Stimulated activated naive CD8-positive, alpha-beta T cell treated with anti-CD3 and anti-CD28 coated beads, Interleukin-15, amount 100 ng/mL, for 72 hours (primary cell): ENCODE measurements at regions not wholly inside any gene's neighbourhood (a gene's known extent, or its start where the extent isn't known, plus 50 kb on each side); places are given as distances from the start of the nearest gene placed in this dataset.
"Not testable (repeated sequence)": the region's sequence is repeated elsewhere in the genome, so short reads cannot be mapped to it uniquely, and the experiment has no call there.

Experiments used
- ATAC-seq: fragments of 150-1000 bp; cut with Tn5 transposase; 2 replicates; pipeline ENCODE4 v1.10.0; 2021; ENCODE audit warnings: mild to moderate bottlenecking, moderate library complexity
- DNase-seq, 2 donors: peaks; one replicate each; pipeline ENCODE4 v3.0.0; 2021 to 2022
- H3K27ac Mint-ChIP-seq, 2 donors: one replicate each; pipeline ENCODE4 v1.8.0; 2022; ENCODE audit warnings: mild to moderate bottlenecking in 2 of 2, mixed read lengths in 2 of 2, moderate library complexity in 2 of 2
- H3K27me3 Mint-ChIP-seq: one replicate; pipeline ENCODE4 v1.8.0; 2022; ENCODE audit warnings: mixed read lengths
- H3K4me1 Mint-ChIP-seq: one replicate; pipeline ENCODE4 v1.8.0; 2022; ENCODE audit warnings: mild to moderate bottlenecking, mixed read lengths
- H3K4me3 Mint-ChIP-seq, 2 donors: one replicate each; pipeline ENCODE4 v1.8.0; 2022; ENCODE audit warnings: mild to moderate bottlenecking in 2 of 2, mixed read lengths in 2 of 2, moderate library complexity in 1 of 2
- H3K9me3 Mint-ChIP-seq, 2 donors: one replicate each; pipeline ENCODE4 v1.8.0; 2022; ENCODE audit warnings: mixed read lengths in 2 of 2

DNA sequence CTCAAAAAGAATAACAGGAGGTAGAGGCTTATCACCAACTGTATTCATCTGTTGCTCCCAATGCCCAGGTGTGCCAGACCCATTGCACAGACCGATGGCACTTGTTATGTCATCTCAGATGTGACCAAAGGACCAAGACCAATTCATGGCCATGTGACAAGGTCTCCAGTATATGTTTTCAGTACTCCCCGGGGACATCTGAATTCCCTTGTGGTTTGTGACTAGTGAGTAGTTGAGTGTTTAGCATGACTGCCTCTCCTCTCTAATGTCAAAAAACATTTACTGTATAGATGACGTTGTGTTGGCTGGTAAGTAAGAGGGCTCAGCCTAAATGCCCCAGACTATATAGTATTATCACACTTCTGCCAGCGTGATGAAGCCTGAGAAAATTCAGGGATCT lies 202.1 kb upstream of the SMIM30 start:
- H3K9me3 Mint-ChIP-seq: no peaks in the 10 kb centered on the region
- H3K27ac Mint-ChIP-seq: no peak overlapping the region
- no peaks in the 10 kb centered on the region for H3K27me3 Mint-ChIP-seq
- H3K4me3 Mint-ChIP-seq: no peak overlapping the region
- DNase-seq: no peak
- no peaks in the 10 kb centered on the region for H3K4me1 Mint-ChIP-seq
- ATAC-seq: no peak

DNA sequence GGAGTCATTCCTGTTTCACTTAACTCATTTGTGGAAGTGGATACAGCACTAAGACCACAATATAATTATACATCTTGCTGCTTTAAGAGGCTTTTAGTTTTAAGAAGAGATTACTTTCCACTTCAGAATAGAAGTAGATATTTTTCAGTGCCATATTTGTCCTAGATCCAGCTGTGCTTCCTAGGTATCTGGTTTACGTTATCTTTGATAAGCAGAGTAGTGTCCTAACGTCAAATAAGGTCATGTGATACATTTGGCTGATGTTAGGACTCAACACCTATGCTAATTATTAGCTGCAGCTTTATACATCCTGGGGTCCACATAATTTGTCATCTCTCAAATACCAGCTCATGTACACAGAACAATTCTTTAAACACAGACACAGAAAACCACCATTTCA lies 196.2 kb upstream of the SMIM30 start:
- no peak overlapping the region for H3K27ac Mint-ChIP-seq
- no peaks in the 10 kb centered on the region for H3K4me1 Mint-ChIP-seq
- DNase-seq: no peak
- H3K27me3 Mint-ChIP-seq: no peaks in the 10 kb centered on the region
- no peak overlapping the region for H3K4me3 Mint-ChIP-seq
- no peaks in the 10 kb centered on the region for H3K9me3 Mint-ChIP-seq
- ATAC-seq: no peak

DNA sequence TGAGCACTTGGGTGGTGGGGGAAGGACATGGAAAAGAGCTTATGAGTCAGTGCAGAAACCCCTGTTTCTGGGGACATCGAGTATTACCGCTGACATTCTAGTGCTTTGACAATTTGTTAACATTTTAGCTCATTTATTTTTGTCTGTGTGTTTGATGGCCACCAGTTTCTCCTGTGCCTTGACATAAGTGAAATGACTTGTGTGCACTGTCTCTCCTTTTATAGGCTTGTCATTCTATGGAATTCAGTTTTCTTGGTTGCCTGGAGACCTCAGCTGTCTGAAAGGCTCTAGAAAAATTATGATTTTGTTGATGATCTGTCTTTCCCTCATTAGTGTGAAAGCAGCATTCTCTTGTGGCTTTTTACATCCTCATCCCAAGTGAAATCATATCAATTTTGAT lies 190.0 kb upstream of the SMIM30 start:
- no peak for DNase-seq
- H3K4me1 Mint-ChIP-seq: no peaks in the 10 kb centered on the region
- no peak overlapping the region for H3K4me3 Mint-ChIP-seq
- no peak for ATAC-seq
- H3K9me3 Mint-ChIP-seq: peaks cover 6 to 14% of the 10 kb centered on the region in 2 donors
- no peak overlapping the region for H3K27ac Mint-ChIP-seq
- H3K27me3 Mint-ChIP-seq: no peaks in the 10 kb centered on the region

DNA sequence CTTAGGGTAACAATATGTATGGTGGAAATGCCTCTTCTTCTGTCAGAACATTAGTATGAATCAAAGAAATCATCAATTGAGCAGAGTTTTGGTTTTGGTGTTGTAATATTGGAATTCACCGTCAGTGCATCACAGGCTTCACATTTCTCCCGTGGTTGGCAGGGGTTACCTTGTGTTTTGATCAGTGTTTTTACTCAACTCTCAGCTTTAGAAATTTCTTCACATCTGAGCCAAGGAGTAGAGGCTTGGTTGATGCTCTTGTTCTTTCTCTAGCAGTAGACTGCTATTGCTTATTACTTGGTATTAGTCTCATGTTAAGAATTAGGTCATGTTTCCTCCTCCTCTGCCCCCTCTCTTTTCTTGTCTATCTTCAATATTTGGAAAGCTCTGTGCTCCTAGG lies 188.8 kb upstream of the SMIM30 start:
- Mint-ChIP-seq H3K9me3 (peaks cover 6 to 19% of the 10 kb centered on the region in 2 donors), H3K27ac (no peak overlapping the region), H3K27me3 (no peaks in the 10 kb centered on the region), H3K4me3 (no peak overlapping the region), H3K4me1 (no peaks in the 10 kb centered on the region)
- ATAC-seq (peak; percentile 35), DNase-seq (no peak)

DNA sequence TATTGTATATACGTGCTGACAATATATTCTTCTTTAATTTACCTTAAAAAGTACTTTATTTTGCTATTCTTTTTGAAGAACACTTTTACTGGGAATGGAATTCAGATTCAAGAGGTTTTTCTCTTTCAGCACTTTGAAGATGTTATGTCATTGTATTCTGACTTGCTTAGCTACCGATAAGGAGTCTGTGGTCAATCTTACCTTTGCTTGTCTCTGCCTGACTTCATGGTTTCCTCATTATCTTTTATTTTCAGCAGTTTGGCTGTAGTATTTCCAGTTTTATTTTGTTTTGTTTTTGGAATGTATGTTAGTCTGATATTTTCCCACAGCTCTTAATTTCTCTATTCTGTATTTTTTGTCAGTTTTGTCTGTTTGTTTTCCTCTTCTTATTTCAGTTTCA lies 187.9 kb upstream of the SMIM30 start:
- Mint-ChIP-seq H3K9me3 (peaks cover 6 to 19% of the 10 kb centered on the region in 2 donors), H3K27me3 (no peaks in the 10 kb centered on the region), H3K27ac (no peak overlapping the region), H3K4me3 (no peak overlapping the region), H3K4me1 (no peaks in the 10 kb centered on the region)
- DNase-seq: no peak
- no peak for ATAC-seq

DNA sequence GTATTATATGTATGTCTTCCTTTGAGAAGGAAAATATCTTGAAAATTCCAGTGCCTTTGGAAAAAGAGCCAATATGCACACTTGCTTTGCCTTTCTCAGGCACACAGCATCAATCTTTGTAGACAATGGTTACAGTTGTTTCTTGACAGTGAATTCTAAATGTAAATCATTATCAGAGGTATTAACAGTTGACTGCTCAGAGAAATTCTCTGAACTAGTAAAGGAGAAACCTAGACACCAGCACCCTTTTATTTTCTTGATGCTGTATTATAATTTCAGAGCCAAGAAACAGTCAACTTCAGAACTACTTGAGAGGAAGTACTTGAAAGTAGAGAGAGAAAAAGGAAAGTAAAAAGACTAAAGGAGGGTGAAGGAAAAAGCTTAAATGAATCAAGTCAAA lies 185.8 kb upstream of the SMIM30 start:
- Mint-ChIP-seq H3K27ac (no peak overlapping the region), H3K27me3 (no peaks in the 10 kb centered on the region), H3K4me3 (no peak overlapping the region), H3K4me1 (no peaks in the 10 kb centered on the region), H3K9me3 (peaks cover 6 to 19% of the 10 kb centered on the region in 2 donors)
- DNase-seq (no peak), ATAC-seq (no peak)

DNA sequence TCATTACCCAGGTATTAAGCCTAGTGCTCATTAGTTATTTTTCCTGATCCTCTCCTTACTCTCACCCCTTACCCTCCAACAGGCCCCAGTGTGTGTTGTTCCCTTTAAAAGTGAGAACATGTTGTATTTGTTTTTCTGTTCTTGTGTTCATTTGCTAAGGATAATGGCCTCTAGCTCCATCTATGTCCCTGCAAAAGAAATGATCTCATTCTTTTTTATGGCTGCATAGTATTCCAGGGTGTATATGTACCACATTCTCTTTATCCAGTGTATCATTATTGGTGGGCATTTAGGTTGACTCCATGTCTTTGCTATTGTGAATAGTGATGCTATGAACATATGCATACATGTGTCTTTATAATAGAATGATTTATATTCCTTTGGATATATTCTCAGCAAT lies 185.0 kb upstream of the SMIM30 start:
- not testable (repeated sequence) for H3K4me1 Mint-ChIP-seq, H3K27me3 Mint-ChIP-seq, H3K4me3 Mint-ChIP-seq, H3K27ac Mint-ChIP-seq, DNase-seq, ATAC-seq
- peaks cover 6 to 19% of the 10 kb centered on the region in 2 donors for H3K9me3 Mint-ChIP-seq

DNA sequence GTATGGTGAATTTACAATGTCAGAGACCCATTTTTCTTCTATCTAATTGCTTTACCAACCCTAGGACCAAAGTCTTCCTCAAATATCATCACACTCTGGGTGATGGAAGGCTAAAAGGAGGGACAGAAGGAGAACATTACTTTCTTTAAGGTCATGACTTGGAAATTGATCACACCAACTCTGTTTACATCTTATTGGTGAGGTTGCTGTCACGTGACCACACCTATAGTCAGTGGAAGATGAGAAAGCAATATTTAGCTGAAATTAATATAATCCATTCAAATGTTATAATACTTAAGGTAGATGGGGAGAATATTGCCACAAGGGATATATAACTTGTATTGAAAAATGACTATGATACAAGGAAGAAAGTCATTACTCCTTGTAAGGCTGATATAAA lies 183.6 kb upstream of the SMIM30 start:
- Mint-ChIP-seq H3K27ac (no peak overlapping the region), H3K9me3 (peaks cover 0 to 8% of the 10 kb centered on the region in 2 donors), H3K27me3 (no peaks in the 10 kb centered on the region), H3K4me3 (no peak overlapping the region), H3K4me1 (no peaks in the 10 kb centered on the region)
- DNase-seq (no peak), ATAC-seq (no peak)

DNA sequence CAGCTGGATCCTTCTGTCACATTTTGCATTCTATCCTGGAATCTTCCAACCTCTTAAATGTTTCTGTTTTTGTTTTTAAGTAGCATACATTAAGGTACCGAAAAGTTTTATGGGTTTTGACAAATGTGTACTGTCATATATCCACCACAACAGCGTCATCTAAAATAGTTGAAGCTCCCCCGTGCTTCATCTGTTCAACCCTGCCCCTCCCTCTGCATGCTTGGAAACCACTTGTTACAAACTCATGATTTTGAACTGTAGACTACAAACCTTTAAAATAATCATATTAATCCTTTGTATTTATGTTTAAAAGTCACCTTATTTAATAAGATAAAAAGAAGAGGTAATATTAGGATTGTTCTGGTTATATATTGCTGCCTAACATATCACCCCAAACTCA lies 182.8 kb upstream of the SMIM30 start:
- H3K9me3 Mint-ChIP-seq: peaks cover 0 to 8% of the 10 kb centered on the region in 2 donors
- no peak for DNase-seq
- no peak overlapping the region for H3K4me3 Mint-ChIP-seq
- no peaks in the 10 kb centered on the region for H3K4me1 Mint-ChIP-seq
- H3K27me3 Mint-ChIP-seq: no peaks in the 10 kb centered on the region
- H3K27ac Mint-ChIP-seq: no peak overlapping the region
- ATAC-seq: no peak

DNA sequence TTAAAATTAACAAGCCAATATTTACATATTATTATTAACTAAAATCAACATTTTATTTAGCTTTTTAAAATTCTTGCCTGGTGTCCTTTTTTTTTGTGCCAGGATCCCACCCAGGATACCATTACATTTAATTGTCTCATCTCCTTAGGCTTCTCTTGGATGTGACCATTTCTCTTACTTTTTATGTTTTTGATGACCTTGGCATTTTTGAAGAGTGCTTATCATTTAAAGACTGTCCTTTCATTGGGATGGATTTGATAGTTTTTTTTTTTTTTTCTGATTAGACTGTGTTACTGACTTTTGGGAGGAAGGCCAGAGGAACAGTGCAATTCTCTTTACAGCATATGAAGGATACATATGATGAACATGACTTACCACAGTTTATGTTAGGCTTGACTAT lies 181.4 kb upstream of the SMIM30 start:
- H3K27ac Mint-ChIP-seq: no peak overlapping the region
- ATAC-seq: no peak
- H3K4me3 Mint-ChIP-seq: no peak overlapping the region
- no peaks in the 10 kb centered on the region for H3K4me1 Mint-ChIP-seq
- DNase-seq: no peak
- no peaks in the 10 kb centered on the region for H3K27me3 Mint-ChIP-seq
- peaks cover 0 to 8% of the 10 kb centered on the region in 2 donors for H3K9me3 Mint-ChIP-seq

DNA sequence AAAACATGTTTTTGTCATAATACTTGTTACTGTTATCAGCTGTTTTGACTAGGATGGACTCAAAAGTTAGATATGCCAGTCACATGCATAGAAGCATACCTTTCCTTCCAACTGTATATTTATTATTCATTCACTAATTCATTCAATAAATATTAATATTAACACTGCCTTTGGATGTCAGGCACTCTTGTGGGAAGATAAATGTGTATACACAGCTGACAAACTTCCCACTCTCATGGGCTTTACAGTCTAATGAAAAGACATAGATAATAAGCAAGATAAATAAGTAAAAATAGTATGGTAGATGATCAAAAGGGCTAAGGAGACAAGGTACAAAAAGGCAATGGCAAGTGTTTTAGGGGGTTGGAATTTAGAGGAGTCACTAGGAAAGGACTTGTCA lies 180.1 kb upstream of the SMIM30 start:
- H3K9me3 Mint-ChIP-seq: peaks cover 0 to 7% of the 10 kb centered on the region in 2 donors
- ATAC-seq: no peak

DNA sequence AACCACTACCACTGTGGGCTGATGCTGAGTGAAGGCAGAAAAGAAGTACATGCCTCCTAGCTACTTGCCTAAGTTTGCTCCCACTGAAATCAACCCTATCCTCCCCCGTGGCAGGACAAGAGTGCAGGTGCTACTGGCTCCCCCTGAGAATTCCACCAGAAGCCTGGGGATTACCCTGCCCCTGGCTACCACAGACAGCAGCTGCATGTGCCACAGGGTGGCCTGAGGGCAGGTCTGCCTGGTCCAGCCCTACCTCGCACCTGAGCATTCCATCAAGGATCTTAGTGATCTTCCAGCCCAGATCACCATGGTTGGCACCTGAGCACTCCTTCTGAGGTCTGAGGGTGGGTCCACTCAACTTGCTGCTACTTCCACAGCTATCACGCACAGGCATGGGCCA lies 176.4 kb upstream of the SMIM30 start:
- H3K4me1 Mint-ChIP-seq: no peaks in the 10 kb centered on the region
- H3K27me3 Mint-ChIP-seq: no peaks in the 10 kb centered on the region
- no peak overlapping the region for H3K27ac Mint-ChIP-seq
- H3K9me3 Mint-ChIP-seq: no peaks in the 10 kb centered on the region
- no peak overlapping the region for H3K4me3 Mint-ChIP-seq
- DNase-seq (no peak), ATAC-seq (no peak)

More for the DNA sequence above, 180.1 kb upstream of the SMIM30 start:
- no peak for DNase-seq
- H3K4me3 Mint-ChIP-seq: no peak overlapping the region
- no peaks in the 10 kb centered on the region for H3K4me1 Mint-ChIP-seq
- H3K27me3 Mint-ChIP-seq: no peaks in the 10 kb centered on the region
- H3K27ac Mint-ChIP-seq: peak overlapping the region in 1 of 2 donors; percentile 15

DNA sequence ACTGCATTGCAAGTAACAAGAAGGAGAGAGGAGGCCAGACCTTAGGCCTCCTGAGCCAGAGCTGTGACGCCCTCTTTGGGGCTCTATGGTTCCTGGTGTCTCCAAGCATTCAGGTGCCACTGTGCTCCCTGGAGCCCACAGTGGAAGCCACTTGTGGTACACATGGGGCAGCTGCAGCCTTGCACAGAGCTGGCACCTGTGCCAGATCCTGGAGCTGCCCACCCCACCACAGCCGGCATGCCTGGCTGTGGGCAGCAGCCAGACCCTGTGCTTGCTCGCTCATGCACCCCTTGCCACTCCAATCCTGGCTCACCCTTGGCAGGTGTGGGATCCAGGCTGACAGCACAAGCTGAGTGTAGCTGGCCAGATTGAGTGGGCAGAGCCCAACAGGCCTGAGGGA lies 173.8 kb upstream of the SMIM30 start:
- H3K4me1 Mint-ChIP-seq: no peaks in the 10 kb centered on the region
- H3K9me3 Mint-ChIP-seq: no peaks in the 10 kb centered on the region
- no peaks in the 10 kb centered on the region for H3K27me3 Mint-ChIP-seq
- no peak overlapping the region for H3K4me3 Mint-ChIP-seq
- H3K27ac Mint-ChIP-seq: no peak overlapping the region
- no peak for DNase-seq
- peak; percentile 39 for ATAC-seq

DNA sequence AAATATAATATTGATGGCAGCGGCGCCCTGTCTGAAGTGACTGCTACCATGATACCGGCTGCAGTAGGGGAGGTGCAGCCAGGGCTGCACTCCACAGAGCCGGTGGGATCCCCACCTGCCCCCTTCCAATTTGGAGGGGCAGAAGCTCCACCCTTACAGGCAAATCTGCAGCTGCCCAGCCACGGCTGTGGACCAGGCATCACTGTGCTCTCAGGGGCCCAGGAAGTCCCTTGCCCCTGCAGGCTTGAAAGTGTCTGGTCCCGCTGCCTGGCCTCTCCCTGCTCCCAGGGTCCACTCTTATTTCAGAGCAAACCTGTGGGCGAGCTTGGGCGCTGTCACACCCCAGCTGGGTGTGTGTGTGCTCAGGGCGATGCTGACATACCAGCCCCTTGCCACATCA lies 172.7 kb upstream of the SMIM30 start:
- ATAC-seq (peak; percentile 10), DNase-seq (no peak)
- Mint-ChIP-seq H3K27me3 (no peaks in the 10 kb centered on the region), H3K27ac (no peak overlapping the region), H3K9me3 (no peaks in the 10 kb centered on the region), H3K4me1 (no peaks in the 10 kb centered on the region), H3K4me3 (no peak overlapping the region)

DNA sequence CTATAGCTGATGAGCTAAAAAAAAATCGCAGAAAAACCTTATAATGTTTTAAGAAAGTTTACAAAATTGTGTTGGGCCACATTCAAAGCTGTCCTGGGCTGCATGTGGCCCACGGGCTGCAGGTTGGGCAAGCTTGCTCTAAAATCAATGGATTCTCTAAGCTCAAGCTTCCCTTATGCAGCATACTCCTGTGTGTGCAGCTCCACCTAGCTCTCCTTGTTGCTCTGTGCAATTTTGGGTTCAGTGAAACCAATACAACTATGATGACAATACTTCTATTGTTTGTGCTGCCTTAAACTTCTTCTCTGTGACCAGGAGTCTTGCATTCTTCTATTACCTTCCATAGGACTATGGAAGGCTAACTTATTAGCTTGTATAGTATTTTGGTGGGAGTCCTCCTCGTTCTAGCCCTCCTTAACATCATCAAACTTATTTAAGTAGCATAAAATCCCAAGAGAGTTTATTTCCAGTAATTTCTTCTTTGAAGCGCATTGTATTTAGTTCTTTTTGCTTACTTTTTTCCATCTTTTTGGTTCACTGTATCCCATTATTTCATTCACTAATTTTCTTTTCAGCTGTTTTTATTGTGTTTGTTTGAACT lies 170.9 kb upstream of the SMIM30 start:
- peak; percentile 66 for ATAC-seq
- H3K4me1 Mint-ChIP-seq: no peaks in the 10 kb centered on the region
- no peak for DNase-seq
- no peak overlapping the region for H3K4me3 Mint-ChIP-seq
- H3K27ac Mint-ChIP-seq: no peak overlapping the region
- H3K27me3 Mint-ChIP-seq: no peaks in the 10 kb centered on the region
- no peaks in the 10 kb centered on the region for H3K9me3 Mint-ChIP-seq

DNA sequence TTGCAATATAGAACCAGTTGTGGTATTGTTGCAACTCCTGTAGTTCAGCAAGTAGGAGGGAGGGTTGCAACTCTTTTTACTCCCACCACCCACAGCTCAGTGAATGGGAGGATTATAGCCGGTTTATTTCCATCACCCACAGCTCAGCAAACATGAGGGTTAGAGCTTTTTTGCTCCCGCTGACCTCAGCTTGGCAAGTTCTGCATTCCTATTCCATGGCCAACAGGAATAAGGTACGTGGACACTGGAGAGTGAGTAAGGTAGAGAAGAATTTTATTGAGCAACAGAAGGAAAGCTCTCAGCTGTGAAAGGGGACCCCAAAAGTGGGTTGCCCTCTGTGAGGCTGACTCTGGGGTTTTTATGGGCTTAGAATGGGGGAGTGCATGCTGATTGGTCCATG lies 167.1 kb upstream of the SMIM30 start:
- ATAC-seq (no peak), DNase-seq (no peak)
- H3K4me3 Mint-ChIP-seq: no peak overlapping the region
- H3K27me3 Mint-ChIP-seq: peaks cover 12% of the 10 kb centered on the region
- no peaks in the 10 kb centered on the region for H3K4me1 Mint-ChIP-seq
- H3K27ac Mint-ChIP-seq: no peak overlapping the region
- no peaks in the 10 kb centered on the region for H3K9me3 Mint-ChIP-seq

DNA sequence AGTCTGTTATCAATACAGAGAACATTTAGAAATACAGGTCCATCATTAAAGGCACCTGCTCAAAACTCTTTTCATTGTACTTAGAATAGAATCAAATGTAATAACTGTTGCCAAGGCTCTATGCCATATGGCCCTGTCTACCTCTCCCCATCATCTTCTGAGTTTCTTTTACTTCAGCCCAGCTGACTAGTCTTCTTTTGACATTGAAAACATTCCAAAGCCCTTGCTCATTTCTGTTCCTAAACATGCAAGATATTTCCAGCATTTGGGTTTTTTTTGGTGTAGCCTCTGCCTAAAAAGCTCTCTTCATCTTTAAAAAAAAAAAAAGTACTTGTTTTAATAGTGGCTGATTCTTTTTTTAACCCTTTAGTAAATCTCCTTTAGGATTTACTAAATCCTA lies 165.5 kb upstream of the SMIM30 start:
- ATAC-seq (no peak), DNase-seq (no peak)
- Mint-ChIP-seq H3K4me3 (no peak overlapping the region), H3K27me3 (peaks cover 12% of the 10 kb centered on the region), H3K27ac (no peak overlapping the region), H3K9me3 (no peaks in the 10 kb centered on the region), H3K4me1 (no peaks in the 10 kb centered on the region)
